ENCODE measurements at regions not wholly inside any gene's neighbourhood (a gene's known extent, or its start where the extent isn't known, plus 50 kb on each side); places are given as distances from the start of the nearest gene placed in this dataset.

- Histone ChIP-seq H3K27me3 (ENCODE audit: control insufficient read depth, insufficient read depth, low read length) (peaks cover 34% of the 10 kb centered on the region), H2BK15ac (ENCODE audit: low read depth, low read length) (no peak overlapping the region), H3K4me2 (ENCODE audit: low read depth, low read length) (no peak overlapping the region), H4K8ac (ENCODE audit: low read depth in 2 of 2, low read length in 2 of 2) (no peak overlapping the region), H3K36me3 (ENCODE audit: control insufficient read depth, insufficient read depth, low read length) (no peaks in the 10 kb centered on the region), H3K14ac (replicated peaks; ENCODE audit: low read depth, low read length) (no peak overlapping the region), H3K27ac (ENCODE audit: insufficient read depth, low read length) (no peak overlapping the region), H3K9me3 (ENCODE audit: control insufficient read depth, insufficient read depth, low read length) (no peaks in the 10 kb centered on the region), H4K20me1 (ENCODE audit: insufficient read depth, low read length) (no peaks in the 10 kb centered on the region; the same call in 1 of the 2 replicates), H3K18ac (ENCODE audit: low read depth, low read length) (no peak overlapping the region), H2BK120ac (ENCODE audit: low read depth, low read length) (no peak overlapping the region), H2BK20ac (ENCODE audit: low read depth, low read length) (no peak overlapping the region), H3K56ac (ENCODE audit: extremely low read depth, insufficient read depth, low read length) (no peak overlapping the region), H3K4me3 (ENCODE audit: insufficient read depth, low read depth, low read length) (no peak overlapping the region), H3K4me1 (ENCODE audit: control insufficient read depth, insufficient read depth, low read length) (peaks cover 4% of the 10 kb centered on the region), H2AK9ac (replicated peaks; ENCODE audit: low read depth, low read length, poor library complexity) (no peak overlapping the region), H3K9me1 (ENCODE audit: insufficient read depth, low read length) (peaks cover 10% of the 10 kb centered on the region; the same call in 1 of the 2 replicates), H3K4ac (ENCODE audit: low read depth, low read length) (no peak overlapping the region), H4K91ac (ENCODE audit: insufficient read depth, low read depth, low read length) (no peak overlapping the region), H2BK5ac (ENCODE audit: low read depth, low read length, poor library complexity, severe bottlenecking) (no peak overlapping the region), H3K79me1 (ENCODE audit: low read depth in 1 of 2, low read length in 2 of 2) (no peaks in the 10 kb centered on the region), H4K5ac (ENCODE audit: low read depth, low read length) (no peak overlapping the region), H3K9ac (ENCODE audit: low read depth, low read length) (no peak overlapping the region), H2AFZ (replicated peaks; ENCODE audit: low read length, poor library complexity) (no peak overlapping the region), H2AK5ac (ENCODE audit: low read depth, low read length) (no peak overlapping the region), H3K23ac (ENCODE audit: low read depth, low read length) (no peak overlapping the region)
- ChIA-PET POLR2A (ENCODE audit: unreplicated experiment) (no interaction called here), CTCF (no interaction called here)
- TF ChIP-seq, protein P1, sequence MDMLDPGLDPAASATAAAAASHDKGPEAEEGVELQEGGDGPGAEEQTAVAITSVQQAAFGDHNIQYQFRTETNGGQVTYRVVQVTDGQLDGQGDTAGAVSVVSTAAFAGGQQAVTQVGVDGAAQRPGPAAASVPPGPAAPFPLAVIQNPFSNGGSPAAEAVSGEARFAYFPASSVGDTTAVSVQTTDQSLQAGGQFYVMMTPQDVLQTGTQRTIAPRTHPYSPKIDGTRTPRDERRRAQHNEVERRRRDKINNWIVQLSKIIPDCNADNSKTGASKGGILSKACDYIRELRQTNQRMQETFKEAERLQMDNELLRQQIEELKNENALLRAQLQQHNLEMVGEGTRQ (IDR thresholded peaks at IDR 0.05; ENCODE audit: low read depth, low read length), result no peak
- TF ChIP-seq CEBPB (IDR thresholded peaks at IDR 0.05; ENCODE audit: low read depth, low read length), result no peak
- ATAC-seq (ENCODE audit: low read depth), result no peak
- 20% methylated on average over 2 of the region's 17 CpGs; no CpG with 5 or more reads in 1 of the 2 experiments for WGBS, 2 experiments (ENCODE audit: extremely low coverage in 2 of 2, insufficient read length in 1 of 2)
- dilution Hi-C loops (cut with HindIII; ENCODE audit: low sequenced_read_pairs, unreplicated experiment), result no loop called here
- in situ Hi-C loops (cut with MboI; ENCODE audit: low sequenced_read_pairs), result no loop called here
- intact Hi-C loops (cut with micrococcal nuclease), result loop anchor here (10.0 kb wide), 1 partner anchor 115 kb away; no protein-coding TSS in a partner anchor
- no TSS peak for BruUV-seq (replicated peaks)
- no peak for DNase-seq
Observed at GRCh38 chr13:20349564-20350381, 117.7 kb upstream of the GJB6 start.
